Glomerular endothelial cell (primary cell): ENCODE measurements at regions not wholly inside any gene's neighbourhood (a gene's known extent, or its start where the extent isn't known, plus 50 kb on each side); places are given as distances from the start of the nearest gene placed in this dataset.

Experiments used
- DNase-seq: peaks from one replicate; pipeline ENCODE4 v3.0.0-alpha.2; 2011; ENCODE audit warnings: low read depth, low spot score; ENCODE audit errors: extremely low read depth

- no peak for DNase-seq
These were observed 533.1 kb upstream of the CDH4 start for GRCh38 chr20:60718743-60719480.

DNA sequence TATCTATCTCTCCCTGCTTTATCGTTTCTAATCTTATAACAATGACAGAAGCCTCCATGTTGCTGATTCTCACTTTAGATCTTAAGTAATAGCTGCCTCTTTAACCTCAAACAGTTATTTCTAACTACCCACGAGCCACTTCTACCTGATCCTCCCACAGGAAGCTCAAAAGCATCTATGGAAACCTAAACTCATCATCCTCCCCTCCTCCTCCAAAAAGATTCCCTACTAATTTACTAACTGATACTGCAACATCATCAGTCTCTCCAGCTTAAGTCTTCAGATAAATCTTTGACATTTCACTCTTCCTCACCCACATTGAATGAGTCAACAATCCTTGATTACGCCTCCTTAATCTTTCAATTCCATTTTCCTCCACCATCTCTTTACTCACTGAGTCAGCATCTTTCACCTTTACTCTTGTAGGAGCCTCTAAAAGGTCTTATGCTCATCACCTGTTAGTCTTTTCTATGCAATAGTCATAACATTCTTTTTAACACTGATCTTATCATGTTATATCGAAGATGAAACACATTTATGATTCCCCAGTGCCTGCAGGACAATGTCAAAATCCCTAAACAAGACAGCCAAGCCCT lies 526.7 kb upstream of the CDH4 start:
- DNase-seq = no peak

DNA sequence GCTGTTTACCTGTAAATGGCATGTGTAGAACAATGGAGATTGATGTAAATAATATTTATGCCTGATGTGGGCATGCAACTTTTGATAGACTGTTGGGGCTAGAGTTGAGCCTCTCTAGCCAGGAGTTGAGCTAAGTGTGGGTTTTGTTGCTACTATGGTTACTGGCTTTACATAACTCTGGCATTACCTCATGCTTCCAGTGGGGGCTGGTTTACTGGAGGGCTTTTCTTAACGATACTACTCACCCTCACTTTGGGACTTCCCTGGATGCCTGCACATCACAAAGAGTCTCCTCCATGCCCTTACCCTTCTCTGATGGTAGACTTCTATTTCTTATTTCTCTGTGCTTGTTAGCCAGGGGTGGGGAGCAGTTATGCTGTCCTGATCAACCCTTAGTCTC lies 524.6 kb upstream of the CDH4 start:
- no peak for DNase-seq

DNA sequence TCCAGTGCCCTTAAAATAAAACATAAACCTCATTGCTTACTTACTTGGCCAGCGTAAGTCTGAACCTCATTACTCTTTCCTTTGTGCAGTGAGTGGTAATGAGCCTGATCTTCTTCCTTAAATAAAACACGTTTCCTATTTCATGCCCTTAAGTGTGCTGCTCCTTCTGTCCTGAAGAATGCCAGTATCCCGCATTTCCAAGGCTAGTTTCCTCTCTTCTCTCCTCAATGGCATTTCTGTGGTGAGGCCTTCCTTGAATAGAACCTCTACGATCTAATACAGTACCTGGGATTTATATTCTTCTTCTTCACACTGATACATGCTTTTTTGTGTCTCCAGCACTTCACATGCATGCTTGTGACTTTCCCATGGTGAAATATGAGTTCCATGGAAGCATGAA lies 523.4 kb upstream of the CDH4 start:
- no peak for DNase-seq

DNA sequence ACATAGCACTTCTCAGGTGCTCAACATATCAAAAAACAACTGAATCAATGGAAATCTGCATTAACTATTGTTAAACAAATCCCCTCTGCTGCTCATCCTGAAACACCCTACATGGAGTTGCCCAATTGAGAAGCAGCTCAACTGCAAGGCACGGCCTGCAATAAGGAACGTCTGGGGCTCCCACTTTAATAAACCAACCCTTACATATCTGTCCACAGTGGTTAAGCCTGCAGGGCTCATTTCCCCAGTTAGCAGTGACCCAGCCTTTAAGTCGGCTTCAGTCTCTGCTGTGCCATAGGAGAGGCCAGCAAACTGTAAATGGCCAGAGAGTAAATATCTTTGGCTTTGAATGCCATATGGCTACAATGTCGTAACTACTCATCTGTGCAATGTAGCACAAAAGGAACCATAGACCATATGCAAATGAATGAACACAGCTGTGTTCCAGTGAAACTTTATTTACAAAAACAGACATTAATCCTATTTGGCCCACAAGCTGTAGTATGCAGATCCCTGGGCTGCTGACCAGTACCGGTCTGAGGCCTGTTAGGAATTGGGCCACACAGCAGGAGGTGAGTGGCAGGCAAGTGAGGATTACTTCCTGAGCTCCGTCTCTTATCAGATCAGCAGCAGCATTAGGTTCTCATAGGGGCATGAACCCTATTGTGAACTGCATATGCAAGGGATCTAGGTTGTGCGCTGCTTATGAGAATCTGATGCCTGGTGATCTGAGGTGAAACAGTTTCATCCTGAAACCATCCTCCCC lies 522.7 kb upstream of the CDH4 start:
- DNase-seq = no peak

GRCh38 chr20:60732322-60732721 lies 519.7 kb upstream of the CDH4 start:
- no peak for DNase-seq

DNA sequence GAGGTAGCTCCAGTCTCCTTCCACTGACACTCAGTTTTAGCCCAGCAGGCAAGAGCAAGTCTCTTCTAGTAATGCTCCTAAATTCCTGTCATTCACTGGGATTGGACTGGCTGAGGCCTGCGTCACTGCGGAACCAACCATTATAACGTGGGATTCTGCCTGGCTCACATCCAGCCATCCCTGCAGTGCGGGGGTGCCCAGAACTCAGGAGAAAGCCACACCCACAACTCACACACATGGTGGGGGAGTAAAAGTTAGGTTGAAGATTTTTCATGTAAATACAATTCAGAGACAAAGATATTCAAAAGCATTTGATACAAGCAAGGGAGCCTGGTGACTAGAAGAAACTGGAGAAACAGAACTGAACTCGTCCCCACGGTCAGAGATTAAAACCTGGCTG lies 504.0 kb upstream of the CDH4 start:
- DNase-seq = no peak

DNA sequence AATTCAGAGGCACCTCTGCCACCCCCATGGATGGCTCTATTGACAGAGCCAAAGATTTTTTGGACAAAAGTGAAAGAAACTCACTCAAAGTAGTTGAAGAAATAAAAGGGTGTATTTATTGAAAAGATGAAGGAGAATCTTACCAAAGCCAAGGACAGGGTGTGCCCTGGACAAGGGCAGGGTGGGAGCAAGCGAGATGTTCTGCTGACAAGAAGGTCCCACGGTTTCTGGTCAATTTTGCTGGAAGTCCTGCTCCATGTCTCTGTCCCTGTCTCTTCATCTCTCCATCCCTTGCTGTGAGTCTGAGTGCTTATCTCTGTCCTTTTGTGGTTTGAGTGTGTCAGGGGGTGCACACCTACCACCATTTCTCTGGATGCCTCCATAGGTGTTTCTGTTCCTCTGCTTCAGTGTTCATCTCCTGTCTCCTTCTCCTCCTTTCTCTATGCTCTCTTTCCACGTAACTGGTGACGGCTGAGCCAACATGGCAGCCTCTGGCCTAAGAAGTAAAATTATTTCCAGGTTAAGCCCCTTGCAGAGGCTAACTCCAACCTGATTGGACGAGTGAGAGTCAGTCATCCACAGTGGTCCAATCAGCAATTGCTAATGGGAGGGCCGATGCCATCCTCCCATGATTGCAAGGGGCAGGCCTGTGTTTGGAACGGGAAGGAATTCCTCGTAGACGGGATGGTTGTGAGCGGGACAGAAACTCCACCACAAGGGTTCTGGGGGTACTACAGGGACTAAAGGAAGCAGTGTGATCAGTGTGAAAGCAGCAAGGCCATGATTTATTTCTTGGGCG lies 502.1 kb upstream of the CDH4 start:
- no peak for DNase-seq

DNA sequence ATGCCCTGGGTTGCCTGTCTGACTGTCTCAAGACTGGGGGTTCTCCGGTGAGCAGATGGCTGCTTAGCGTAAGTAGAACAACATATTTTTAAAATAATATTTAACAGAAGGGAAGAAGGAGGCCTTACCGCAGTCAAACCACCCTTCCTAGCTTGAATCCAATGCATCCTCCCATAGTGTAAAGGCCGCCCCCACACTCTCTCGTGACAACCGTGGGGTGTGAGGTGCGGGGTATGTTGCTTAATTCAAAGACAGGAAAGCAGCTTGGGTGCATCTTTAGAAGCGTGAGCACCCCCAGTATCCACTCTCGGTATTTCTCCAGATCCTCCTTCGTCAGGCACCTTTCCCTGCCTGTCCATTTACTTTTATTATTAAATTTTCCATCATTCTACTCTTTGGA lies 501.2 kb upstream of the CDH4 start:
- DNase-seq = no peak

DNA sequence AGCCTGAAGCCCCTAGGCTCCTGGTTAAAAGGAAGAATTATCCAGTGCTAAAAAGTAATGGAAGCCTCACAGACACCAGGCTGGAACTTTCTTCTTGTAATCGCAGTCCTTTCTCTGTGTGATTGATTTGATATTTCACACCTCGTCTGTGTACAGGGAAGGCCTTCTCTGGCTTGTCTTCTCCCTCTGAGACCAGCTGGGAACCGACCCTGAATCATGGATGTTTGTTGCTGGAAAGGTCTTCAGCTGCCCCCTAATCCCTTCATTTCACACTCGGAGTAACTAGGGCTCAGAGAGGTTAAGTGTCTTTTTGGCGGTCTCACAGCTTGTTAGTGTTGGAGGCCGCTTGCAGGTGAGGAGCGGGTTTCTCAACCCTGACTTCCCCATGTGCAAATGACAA lies 500.2 kb upstream of the CDH4 start:
- no peak for DNase-seq

DNA sequence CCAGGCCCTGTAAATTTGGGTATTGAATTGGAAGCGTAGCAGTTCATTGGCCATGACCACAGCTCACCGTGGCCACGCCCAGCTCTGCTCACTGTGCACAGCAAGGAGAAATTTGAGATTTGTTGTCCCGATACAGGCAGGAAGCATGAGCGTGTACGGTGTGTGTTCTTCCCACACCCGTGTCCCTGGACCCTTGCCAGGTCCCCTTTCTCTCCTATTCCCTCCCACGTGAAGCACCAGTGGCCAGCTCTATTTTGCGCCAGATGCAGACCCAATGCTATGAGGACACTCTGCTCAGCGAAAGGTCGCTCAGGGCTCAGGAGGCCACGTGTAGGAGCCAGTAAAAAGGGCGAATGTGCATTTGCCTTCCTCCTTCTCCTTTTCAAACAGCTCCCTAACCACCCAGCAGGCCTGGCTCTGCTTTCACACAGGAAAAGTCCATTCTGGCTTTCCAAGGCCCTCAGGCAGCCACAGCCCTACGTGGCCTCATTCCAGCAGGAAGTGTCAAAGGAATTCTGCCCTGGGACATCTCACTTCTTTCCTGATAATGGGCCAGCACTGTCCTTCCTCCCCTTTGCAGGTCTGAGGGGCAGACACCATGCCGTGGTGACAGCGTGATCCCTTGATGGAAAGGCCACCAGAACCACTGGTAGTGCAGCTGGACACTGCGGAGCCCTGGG lies 499.2 kb upstream of the CDH4 start:
- no peak for DNase-seq

DNA sequence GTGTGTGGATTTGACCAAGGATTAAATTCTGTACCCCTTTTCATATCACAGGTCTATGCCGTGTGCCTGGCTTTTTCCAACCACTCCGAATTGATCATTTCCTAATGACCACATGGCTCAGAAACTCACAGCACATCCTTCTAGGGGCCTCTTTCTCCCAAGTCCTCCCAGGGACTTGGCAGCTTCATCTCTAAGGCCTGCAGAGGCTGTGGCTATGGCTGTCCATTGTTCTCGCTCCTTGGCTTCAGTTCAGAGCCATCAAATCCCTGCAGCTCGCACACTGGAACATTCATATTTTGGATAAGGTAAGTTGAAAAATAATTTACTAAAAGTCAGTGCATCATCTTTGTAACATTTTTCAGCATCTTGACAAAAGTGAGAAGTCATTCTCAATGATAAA lies 497.2 kb upstream of the CDH4 start:
- DNase-seq = no peak

- no peak for DNase-seq
These were observed 492.4 kb upstream of the CDH4 start for GRCh38 chr20:60759651-60760050.

GRCh38 chr20:60760256-60761000 lies 491.6 kb upstream of the CDH4 start:
- DNase-seq = no peak

DNA sequence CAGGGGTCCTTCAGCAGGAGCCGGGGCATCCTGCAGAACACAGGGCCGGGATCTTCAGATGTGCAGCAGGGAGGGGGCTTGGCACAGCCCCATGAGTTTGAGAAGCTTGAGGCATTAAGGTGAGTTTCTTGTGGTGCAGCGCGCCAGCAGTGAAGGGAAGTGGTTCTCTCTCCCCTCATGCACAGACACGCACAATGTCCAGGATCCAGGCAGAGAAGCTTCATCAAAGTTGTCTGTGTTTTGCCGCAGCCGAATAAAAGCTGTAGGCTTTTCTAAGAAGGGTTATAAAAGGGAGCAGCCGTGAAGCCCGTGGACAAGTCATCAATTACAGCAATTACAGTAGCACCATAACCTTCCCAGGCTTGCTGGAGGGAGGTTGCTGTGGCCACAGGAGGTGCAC lies 491.0 kb upstream of the CDH4 start:
- no peak for DNase-seq

DNA sequence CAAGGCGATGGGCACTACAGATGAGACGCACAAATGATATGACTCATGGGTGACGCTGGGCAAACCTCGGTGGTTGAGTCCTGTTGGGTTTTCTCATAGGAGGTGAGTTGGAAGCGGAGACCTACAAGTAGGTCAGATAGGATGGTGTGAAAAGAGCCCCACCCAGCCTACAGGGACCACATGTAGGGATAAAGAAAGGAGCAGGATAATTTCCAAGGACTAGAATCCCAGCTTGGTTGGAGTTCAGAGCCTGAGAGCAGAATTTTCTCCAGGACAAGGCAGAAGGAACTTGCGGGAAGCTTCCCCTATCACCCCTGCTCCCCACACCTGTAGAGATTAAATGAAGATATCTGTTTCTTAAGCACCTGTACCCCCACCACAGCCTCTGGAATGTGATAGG lies 489.7 kb upstream of the CDH4 start:
- DNase-seq = no peak

- no peak for DNase-seq
These were observed 487.7 kb upstream of the CDH4 start for GRCh38 chr20:60764328-60764727.

DNA sequence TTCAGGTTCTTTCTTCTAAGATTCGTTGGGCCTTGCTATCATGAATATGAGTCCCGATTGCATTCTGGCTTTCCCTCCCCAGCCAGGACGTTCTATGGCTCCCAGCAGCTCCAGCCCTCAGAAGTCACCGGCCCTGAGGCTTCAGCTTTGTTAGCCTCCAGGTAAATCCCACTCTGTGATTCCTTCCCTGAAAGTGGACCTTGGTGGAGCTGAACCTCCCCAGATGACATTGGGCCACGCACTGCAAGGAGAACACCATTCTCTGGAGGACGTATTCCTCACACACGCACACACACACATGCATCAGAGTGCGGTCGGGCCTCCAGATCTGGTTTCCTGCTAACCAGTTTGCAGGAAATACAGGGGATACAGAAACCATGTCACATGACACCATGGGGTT lies 487.3 kb upstream of the CDH4 start:
- no peak for DNase-seq

- DNase-seq = no peak
These were observed 486.1 kb upstream of the CDH4 start for GRCh38 chr20:60765821-60766403.

DNA sequence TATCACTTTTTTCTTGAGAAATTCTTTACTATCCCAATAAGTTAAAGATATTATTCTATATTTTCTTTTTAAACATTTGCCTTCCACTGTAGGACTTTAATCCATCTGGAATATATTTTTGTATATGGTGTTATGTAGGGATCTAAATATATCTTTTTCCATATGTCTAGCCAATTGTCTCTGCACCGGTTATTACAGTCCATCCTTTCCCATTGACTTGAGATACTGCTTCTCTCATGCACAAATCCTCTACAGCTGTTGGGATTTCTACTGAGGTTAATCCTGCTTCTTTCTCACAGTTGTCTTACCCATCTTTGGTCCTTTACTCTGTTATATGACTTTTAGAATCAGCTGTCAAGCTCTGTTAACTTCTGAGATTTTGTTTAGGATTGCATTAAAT lies 483.8 kb upstream of the CDH4 start:
- no peak for DNase-seq
